Colonic mucosa (tissue), 4 donors: ENCODE measurements at regions not wholly inside any gene's neighbourhood (a gene's known extent, or its start where the extent isn't known, plus 50 kb on each side); places are given as distances from the start of the nearest gene placed in this dataset.

Experiments used
- DNase-seq: peaks from one replicate; pipeline ENCODE4 v3.0.0-alpha.2; 2020
- H3K27ac ChIP-seq: fragments of 200-600 bp; one replicate; pipeline ENCODE4 v1.8.0; 2021
- H3K27me3 ChIP-seq: fragments of 200-600 bp; one replicate; pipeline ENCODE4 v1.8.0; 2021
- H3K36me3 ChIP-seq: fragments of 200-600 bp; one replicate; pipeline ENCODE4 v1.8.0; 2021
- H3K4me1 ChIP-seq: fragments of 200-600 bp; one replicate; pipeline ENCODE4 v1.8.0; 2021; ENCODE audit warnings: mild to moderate bottlenecking
- H3K4me3 ChIP-seq: fragments of 200-600 bp; one replicate; pipeline ENCODE4 v1.8.0; 2021
- H3K9ac ChIP-seq, 2 donors: one replicate each; pipeline ENCODE4 v1.7.0; 2013; ENCODE audit warnings: control low read depth in 2 of 2, low read depth in 2 of 2, low read length in 2 of 2
- H3K9me3 ChIP-seq: fragments of 200-600 bp; one replicate; pipeline ENCODE4 v1.8.0; 2021
- intact Hi-C: fragments of 100-400 bp; cut with DNase I; formaldehyde crosslinking; loops from one replicate; pipeline ENCODE4 v1.14.1; 2022
- TF ChIP-seq, protein P1 (sequence below): fragments of 200-600 bp; IDR thresholded peaks from one replicate; pipeline ENCODE4 v1.8.0; 2022; ENCODE audit warnings: antibody characterized with exemption, mild to moderate bottlenecking
- donor health status: healthy.
- donor health status: DM: no; HTN: no; CAD: no.
- donor health status: DM: no; HTN: no; CAD: no.

DNA sequence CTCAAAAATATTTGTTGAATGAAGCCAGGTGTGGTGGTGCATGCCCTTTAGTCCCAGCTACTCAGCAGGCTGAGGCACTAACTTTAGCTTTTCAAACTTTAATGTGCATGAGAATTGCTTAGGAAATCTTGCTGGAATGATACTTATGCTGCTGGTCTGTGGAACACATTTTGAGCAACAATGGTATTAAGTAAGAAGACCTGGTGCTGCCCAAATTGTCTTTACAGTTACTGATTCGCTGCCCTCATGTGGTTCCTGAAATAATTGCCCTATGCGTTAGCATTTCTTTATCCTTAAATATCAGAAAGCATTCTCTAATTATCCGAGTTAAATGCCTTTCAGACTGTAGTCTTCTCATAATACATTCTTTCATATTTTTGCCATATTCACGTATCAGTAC, 76.0 kb upstream of the SESTD1 start:
- Histone ChIP-seq H3K4me1 (no peaks in the 10 kb centered on the region), H3K27me3 (no peaks in the 10 kb centered on the region), H3K36me3 (no peaks in the 10 kb centered on the region), H3K4me3 (no peak overlapping the region), H3K9ac (no peak overlapping the region), H3K9me3 (no peaks in the 10 kb centered on the region), H3K27ac (no peak overlapping the region)
- DNase-seq = no peak
- intact Hi-C loops = loop anchor here (10.0 kb wide), 1 partner anchor 116 kb away; no protein-coding TSS in a partner anchor
- TF ChIP-seq, protein P1, sequence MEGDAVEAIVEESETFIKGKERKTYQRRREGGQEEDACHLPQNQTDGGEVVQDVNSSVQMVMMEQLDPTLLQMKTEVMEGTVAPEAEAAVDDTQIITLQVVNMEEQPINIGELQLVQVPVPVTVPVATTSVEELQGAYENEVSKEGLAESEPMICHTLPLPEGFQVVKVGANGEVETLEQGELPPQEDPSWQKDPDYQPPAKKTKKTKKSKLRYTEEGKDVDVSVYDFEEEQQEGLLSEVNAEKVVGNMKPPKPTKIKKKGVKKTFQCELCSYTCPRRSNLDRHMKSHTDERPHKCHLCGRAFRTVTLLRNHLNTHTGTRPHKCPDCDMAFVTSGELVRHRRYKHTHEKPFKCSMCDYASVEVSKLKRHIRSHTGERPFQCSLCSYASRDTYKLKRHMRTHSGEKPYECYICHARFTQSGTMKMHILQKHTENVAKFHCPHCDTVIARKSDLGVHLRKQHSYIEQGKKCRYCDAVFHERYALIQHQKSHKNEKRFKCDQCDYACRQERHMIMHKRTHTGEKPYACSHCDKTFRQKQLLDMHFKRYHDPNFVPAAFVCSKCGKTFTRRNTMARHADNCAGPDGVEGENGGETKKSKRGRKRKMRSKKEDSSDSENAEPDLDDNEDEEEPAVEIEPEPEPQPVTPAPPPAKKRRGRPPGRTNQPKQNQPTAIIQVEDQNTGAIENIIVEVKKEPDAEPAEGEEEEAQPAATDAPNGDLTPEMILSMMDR = no peak

DNA sequence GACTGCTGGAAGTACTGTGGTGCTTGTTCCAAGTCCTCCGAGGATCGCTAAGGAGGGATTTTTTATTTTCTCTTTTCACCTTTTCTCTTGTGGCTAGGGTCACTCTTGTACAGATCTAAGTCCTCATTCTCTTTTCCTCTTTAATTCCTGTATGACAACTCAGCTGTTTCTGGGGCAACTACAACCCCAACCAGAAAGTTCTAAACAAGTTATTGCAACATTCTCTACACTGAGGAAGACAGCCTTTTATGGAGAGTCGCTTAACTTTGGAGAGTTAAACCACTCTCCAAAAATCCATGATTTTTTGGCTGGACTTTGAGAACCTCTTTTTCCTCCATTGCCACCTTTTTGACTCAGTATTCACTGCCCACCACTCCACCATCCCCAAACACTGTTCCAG, 74.0 kb upstream of the SESTD1 start:
- H3K4me1 ChIP-seq = no peaks in the 10 kb centered on the region
- no peak overlapping the region for H3K9ac ChIP-seq
- DNase-seq = no peak
- H3K36me3 ChIP-seq = no peaks in the 10 kb centered on the region
- H3K4me3 ChIP-seq = no peak overlapping the region
- no peaks in the 10 kb centered on the region for H3K27me3 ChIP-seq
- H3K9me3 ChIP-seq = no peaks in the 10 kb centered on the region
- intact Hi-C loops = no loop called here
- TF ChIP-seq, protein P1 = no peak
- H3K27ac ChIP-seq = no peak overlapping the region

DNA sequence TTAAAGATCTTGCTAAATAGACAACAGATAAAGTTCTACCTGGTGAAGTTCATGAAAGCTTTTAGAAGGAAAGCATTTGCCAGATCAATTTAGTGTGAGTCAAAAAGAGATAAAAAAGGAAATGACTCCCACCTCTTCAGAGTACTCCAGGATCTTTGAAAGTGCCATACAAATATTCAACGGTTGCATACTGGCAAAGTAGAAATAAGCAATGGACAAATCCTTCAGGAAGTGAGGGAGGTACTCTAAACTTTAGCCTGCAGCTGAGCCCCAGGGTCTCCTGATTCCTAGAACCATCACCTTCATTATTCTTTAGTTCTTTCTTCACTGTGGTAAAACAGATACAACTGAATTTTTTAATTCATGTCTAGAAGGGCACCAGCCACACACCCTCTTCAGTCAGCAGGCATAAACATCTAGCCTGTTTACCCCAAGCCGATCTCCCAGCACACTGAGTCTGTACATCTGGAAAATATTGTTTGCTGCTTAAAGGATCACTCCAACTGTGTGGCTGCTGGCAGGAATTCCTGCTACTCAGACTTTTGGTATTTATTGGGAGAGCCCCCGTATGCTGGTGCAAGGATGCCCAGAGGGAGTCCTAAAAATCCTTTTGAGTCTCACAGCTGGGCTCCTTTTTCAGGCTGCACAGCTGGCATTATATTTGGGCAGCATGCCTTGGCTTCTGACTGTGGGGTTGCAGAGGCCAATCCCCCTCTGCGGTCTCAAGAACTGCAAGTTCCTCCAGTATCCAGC, 72.3 kb upstream of the SESTD1 start:
- no peaks in the 10 kb centered on the region for H3K27me3 ChIP-seq
- H3K36me3 ChIP-seq = no peaks in the 10 kb centered on the region
- DNase-seq = no peak
- H3K9me3 ChIP-seq = no peaks in the 10 kb centered on the region
- H3K4me3 ChIP-seq = no peak overlapping the region
- no peaks in the 10 kb centered on the region for H3K4me1 ChIP-seq
- H3K9ac ChIP-seq = no peak overlapping the region
- intact Hi-C loops = no loop called here
- TF ChIP-seq, protein P1 = no peak
- H3K27ac ChIP-seq = no peak overlapping the region

DNA sequence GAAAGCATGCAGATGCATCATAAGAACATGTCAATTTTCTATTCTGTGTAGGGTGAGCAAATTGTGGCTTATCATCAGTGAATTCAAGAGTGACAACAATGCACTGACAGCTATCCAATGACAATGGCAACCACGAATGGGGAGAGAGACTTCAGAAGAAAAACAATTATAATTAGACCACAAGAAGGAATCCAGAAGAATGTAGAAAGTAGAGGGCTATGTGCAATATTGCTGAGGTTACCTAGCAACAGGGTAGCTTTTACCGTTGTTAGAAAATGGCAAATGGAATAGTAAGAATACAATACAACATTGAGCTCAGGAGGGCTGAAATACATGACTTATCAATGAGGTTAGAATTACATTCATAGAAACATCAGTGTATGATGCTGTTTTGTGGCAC, 71.1 kb upstream of the SESTD1 start:
- Histone ChIP-seq H3K4me3 (no peak overlapping the region), H3K9ac (no peak overlapping the region), H3K4me1 (no peaks in the 10 kb centered on the region), H3K27ac (no peak overlapping the region), H3K9me3 (no peaks in the 10 kb centered on the region), H3K36me3 (no peaks in the 10 kb centered on the region), H3K27me3 (no peaks in the 10 kb centered on the region)
- DNase-seq = no peak
- intact Hi-C loops = no loop called here
- TF ChIP-seq, protein P1 = no peak

DNA sequence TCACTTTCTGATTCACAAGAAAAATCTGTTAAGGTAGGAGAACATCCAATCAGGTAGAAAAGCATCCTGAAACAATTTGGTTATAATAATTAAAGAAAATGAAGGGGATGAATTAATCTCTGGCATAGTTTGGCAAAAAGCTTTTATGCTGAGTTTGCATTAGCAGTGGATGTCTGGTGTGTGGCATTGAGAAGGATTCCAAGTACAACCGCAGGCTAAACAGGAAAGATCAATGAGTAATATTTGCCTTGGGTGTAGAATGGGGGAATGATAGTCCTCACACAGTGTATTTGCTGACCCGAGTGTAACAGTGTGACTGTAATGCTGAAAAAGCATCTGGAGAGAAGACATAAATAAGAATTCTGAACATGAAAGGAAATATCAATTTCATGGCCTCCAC, 68.3 kb upstream of the SESTD1 start:
- H3K27ac ChIP-seq = no peak overlapping the region
- intact Hi-C loops = no loop called here
- H3K27me3 ChIP-seq = no peaks in the 10 kb centered on the region
- DNase-seq = no peak
- no peaks in the 10 kb centered on the region for H3K36me3 ChIP-seq
- no peak overlapping the region for H3K4me3 ChIP-seq
- TF ChIP-seq, protein P1 = no peak
- H3K4me1 ChIP-seq = no peaks in the 10 kb centered on the region
- H3K9me3 ChIP-seq = no peaks in the 10 kb centered on the region
- no peak overlapping the region for H3K9ac ChIP-seq
